Transverse colon (tissue), 4 donors: ENCODE measurements at regions not wholly inside any gene's neighbourhood (a gene's known extent, or its start where the extent isn't known, plus 50 kb on each side); places are given as distances from the start of the nearest gene placed in this dataset.

Experiments
- DNase-seq: peaks from one replicate; pipeline ENCODE4 v3.0.0-alpha.2; 2019
- H3K27ac ChIP-seq, 4 donors: fragments of 200-600 bp; sonication (generic); 2 replicates each; pipeline ENCODE4 v1.5.1; 2016 to 2018; ENCODE audit warnings: inconsistent platforms in 4 of 4
- H3K27me3 ChIP-seq: fragments of 200-600 bp; sonication (generic); 2 replicates; pipeline ENCODE4 v1.5.1; 2017; ENCODE audit warnings: inconsistent platforms
- H3K36me3 ChIP-seq, 4 donors: fragments of 200-600 bp; sonication (generic); 2 replicates each; pipeline ENCODE4 v1.5.1; 2017 to 2019; ENCODE audit warnings: inconsistent platforms in 4 of 4
- H3K4me1 ChIP-seq, 4 donors: fragments of 200-600 bp; sonication (generic); 2 replicates each; pipeline ENCODE4 v1.5.1; 2017 to 2020; ENCODE audit warnings: inconsistent platforms in 4 of 4
- H3K4me3 ChIP-seq, 4 donors: fragments of 200-600 bp; sonication (generic); 1 replicate in 1 of 4; 2 replicates in 3 of 4; pipeline versions ENCODE4 v1.5.1 to v1.6.1; 2017 to 2019; ENCODE audit warnings: inconsistent platforms in 4 of 4
- H3K9me3 ChIP-seq, 2 donors: fragments of 200-600 bp; sonication (generic); 2 replicates each; pipeline ENCODE4 v1.5.1; 2017 to 2019; ENCODE audit warnings: inconsistent platforms in 2 of 2
- CTCF ChIP-seq, 5 experiments: fragments of 200-600 bp in 3 of 5; fragments of 450-650 bp in 2 of 5; sonication (generic) in 3 of 5; IDR thresholded peaks; 1 replicate in 2 of 5; 2 replicates in 3 of 5; pipeline ENCODE4 v1.5.1; 2016 to 2017; ENCODE audit warnings: antibody characterized with exemption in 5 of 5, inconsistent platforms in 3 of 5, mild to moderate bottlenecking in 2 of 5, moderate library complexity in 1 of 5
- EP300 ChIP-seq: sonication (generic); formaldehyde crosslinking; IDR thresholded peaks from one replicate; pipeline ENCODE4 v1.6.1; 2017; ENCODE audit warnings: antibody characterized with exemption, low read depth
- POLR2A ChIP-seq: fragments of 450-650 bp; IDR thresholded peaks from one replicate; pipeline ENCODE4 v1.6.1; 2016; ENCODE audit warnings: antibody characterized with exemption, mild to moderate bottlenecking, moderate library complexity
- POLR2AphosphoS5 ChIP-seq, 3 donors: sonication (generic); formaldehyde crosslinking; IDR thresholded peaks; one replicate each; pipeline ENCODE4 v1.6.1; 2016; ENCODE audit warnings: antibody characterized with exemption in 3 of 3
- WGBS, 2 donors: methylation state at CpG; one replicate each; pipeline ENCODE4 v1.1.5; 2018; ENCODE audit warnings: low coverage in 1 of 2; 5-methylcytosine and 5-hydroxymethylcytosine counted together
- in situ Hi-C, 4 donors: fragments of 200-750 bp; cut with MboI; loops; one replicate each; pipeline versions ENCODE4 v1.15.0 to v1.15.1; 2017; ENCODE audit warnings: low sequenced_read_pairs in 3 of 4, low pct_ligation_motif_present in 1 of 4, low pct_unique_long_range_greater_than_20kb in 1 of 4
- intact Hi-C: fragments of 100-400 bp; cut with DNase I; formaldehyde crosslinking; loops from one replicate; pipeline ENCODE4 v1.15.1; 2023; ENCODE audit warnings: low total_unique reads

- in situ Hi-C loops, result no loop called here
- no peak for TF ChIP-seq POLR2AphosphoS5 (IDR thresholded peaks at IDR 0.05)
- no peak for TF ChIP-seq EP300
- no peak for TF ChIP-seq POLR2A
- no peak for TF ChIP-seq CTCF (IDR thresholded peaks at IDR 0.05)
Observed at GRCh38 chr20:60570481-60571277, 612.5 kb downstream of the CDH26 start.

GRCh38 chr20:60573003-60573680, 614.9 kb downstream of the CDH26 start:
- Histone ChIP-seq H3K4me1 (no peaks in the 10 kb centered on the region), H3K4me3 (no peak overlapping the region), H3K9me3 (no peaks in the 10 kb centered on the region), H3K27ac (no peak overlapping the region), H3K36me3 (no peaks in the 10 kb centered on the region), H3K27me3 (no peaks in the 10 kb centered on the region)
- in situ Hi-C loops (no loop called here), intact Hi-C loops (no loop called here)
- TF ChIP-seq CTCF (IDR thresholded peaks at IDR 0.05), result no peak
- TF ChIP-seq POLR2A, result no peak
- no peak for TF ChIP-seq EP300
- no peak for TF ChIP-seq POLR2AphosphoS5 (IDR thresholded peaks at IDR 0.05)
- DNase-seq, result no peak
- 53 to 64% methylated on average over 4 of the region's 4 CpGs for WGBS, 2 donors

More at GRCh38 chr20:60570481-60571277, 612.5 kb downstream of the CDH26 start:
- WGBS, 2 donors, result 73 to 86% methylated on average over 7 to 11 of the region's 11 CpGs
- H3K4me1 ChIP-seq, result no peaks in the 10 kb centered on the region
- no peak overlapping the region for H3K4me3 ChIP-seq
- no peaks in the 10 kb centered on the region for H3K36me3 ChIP-seq
- H3K27ac ChIP-seq, result no peak overlapping the region
- H3K9me3 ChIP-seq, result no peaks in the 10 kb centered on the region
- intact Hi-C loops, result no loop called here
- H3K27me3 ChIP-seq, result no peaks in the 10 kb centered on the region
- no peak for DNase-seq

DNA sequence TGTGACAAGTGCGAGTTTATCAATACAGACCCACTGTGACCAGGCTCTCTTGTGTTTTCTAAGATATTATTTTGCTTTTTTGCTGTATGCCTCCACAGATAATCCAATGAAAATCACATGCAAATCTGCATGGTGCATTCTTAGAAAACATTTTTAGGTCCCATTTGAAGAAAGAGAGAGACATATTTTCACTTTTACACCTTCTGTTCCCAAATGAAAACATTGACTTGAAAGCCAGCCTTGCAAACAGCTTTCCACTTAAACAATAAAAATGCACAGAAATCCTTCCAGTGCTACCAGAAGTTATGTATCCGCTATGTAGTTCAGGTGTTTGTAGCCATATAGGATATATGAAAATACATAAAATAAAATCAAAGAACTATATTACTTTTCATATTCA, 618.0 kb downstream of the CDH26 start:
- H3K4me3 ChIP-seq, result no peak overlapping the region
- TF ChIP-seq EP300 (no peak), CTCF (IDR thresholded peaks at IDR 0.05) (no peak), POLR2AphosphoS5 (IDR thresholded peaks at IDR 0.05) (no peak), POLR2A (no peak)
- intact Hi-C loops (no loop called here), in situ Hi-C loops (no loop called here)
- no peaks in the 10 kb centered on the region for H3K27me3 ChIP-seq
- WGBS, 2 donors, result 79 to 80% methylated on average over 2 of the region's 2 CpGs
- no peaks in the 10 kb centered on the region for H3K4me1 ChIP-seq
- H3K27ac ChIP-seq, result no peak overlapping the region
- H3K9me3 ChIP-seq, result no peaks in the 10 kb centered on the region
- no peak for DNase-seq
- no peaks in the 10 kb centered on the region for H3K36me3 ChIP-seq

GRCh38 chr20:60579941-60580515, 621.8 kb downstream of the CDH26 start:
- intact Hi-C loops, result no loop called here
- TF ChIP-seq POLR2AphosphoS5 (IDR thresholded peaks at IDR 0.05) (no peak), EP300 (no peak), CTCF (IDR thresholded peaks at IDR 0.05) (no peak), POLR2A (no peak)
- no peaks in the 10 kb centered on the region for H3K9me3 ChIP-seq
- DNase-seq, result no peak
- in situ Hi-C loops, result no loop called here
- H3K4me1 ChIP-seq, result no peaks in the 10 kb centered on the region
- no peak overlapping the region for H3K4me3 ChIP-seq
- no peaks in the 10 kb centered on the region for H3K27me3 ChIP-seq
- no peaks in the 10 kb centered on the region for H3K36me3 ChIP-seq
- no peak overlapping the region for H3K27ac ChIP-seq
- 69% methylated on average over 4 of the region's 4 CpGs; no CpG with 5 or more reads in 1 of the 2 donors for WGBS, 2 donors
